Peyer's patch (tissue), 4 donors: ENCODE measurements at regions not wholly inside any gene's neighbourhood (a gene's known extent, or its start where the extent isn't known, plus 50 kb on each side); places are given as distances from the start of the nearest gene placed in this dataset.

Experiments
- POLR2A ChIP-seq, 2 donors: fragments of 450-650 bp; IDR thresholded peaks; one replicate each; pipeline ENCODE4 v1.5.1; 2017; ENCODE audit warnings: antibody characterized with exemption in 2 of 2, mild to moderate bottlenecking in 2 of 2, moderate library complexity in 2 of 2
- TF ChIP-seq, protein P1 (sequence below), 6 experiments: fragments of 450-650 bp in 4 of 6; fragments of 200-600 bp in 2 of 6; sonication (generic) in 1 of 6; IDR thresholded peaks; one replicate each; pipeline ENCODE4 v1.5.1; 2017 to 2019; ENCODE audit warnings: antibody characterized with exemption in 6 of 6, mild to moderate bottlenecking in 3 of 6, moderate library complexity in 1 of 6

DNA sequence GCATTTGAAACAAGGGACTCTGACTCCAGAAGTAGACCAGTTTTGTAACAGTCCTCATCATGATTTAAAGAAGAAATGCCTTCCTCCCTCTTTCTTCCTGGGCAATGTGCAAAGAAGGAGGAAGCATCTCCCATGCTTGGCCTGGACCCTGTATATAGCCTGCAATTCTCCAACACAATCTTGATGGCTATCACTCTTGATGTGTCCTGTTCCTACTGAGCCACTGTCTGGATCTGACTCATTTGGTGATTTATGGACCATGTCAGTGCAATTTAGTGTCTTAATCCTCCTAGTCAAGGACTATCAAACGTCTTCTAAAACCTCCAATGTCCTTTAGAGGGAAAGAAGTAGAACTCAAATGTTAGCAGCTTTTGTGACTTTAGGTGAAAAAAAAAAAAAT, 697.3 kb downstream of the TLR4 start:
- TF ChIP-seq, protein P1, sequence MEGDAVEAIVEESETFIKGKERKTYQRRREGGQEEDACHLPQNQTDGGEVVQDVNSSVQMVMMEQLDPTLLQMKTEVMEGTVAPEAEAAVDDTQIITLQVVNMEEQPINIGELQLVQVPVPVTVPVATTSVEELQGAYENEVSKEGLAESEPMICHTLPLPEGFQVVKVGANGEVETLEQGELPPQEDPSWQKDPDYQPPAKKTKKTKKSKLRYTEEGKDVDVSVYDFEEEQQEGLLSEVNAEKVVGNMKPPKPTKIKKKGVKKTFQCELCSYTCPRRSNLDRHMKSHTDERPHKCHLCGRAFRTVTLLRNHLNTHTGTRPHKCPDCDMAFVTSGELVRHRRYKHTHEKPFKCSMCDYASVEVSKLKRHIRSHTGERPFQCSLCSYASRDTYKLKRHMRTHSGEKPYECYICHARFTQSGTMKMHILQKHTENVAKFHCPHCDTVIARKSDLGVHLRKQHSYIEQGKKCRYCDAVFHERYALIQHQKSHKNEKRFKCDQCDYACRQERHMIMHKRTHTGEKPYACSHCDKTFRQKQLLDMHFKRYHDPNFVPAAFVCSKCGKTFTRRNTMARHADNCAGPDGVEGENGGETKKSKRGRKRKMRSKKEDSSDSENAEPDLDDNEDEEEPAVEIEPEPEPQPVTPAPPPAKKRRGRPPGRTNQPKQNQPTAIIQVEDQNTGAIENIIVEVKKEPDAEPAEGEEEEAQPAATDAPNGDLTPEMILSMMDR (IDR thresholded peaks at IDR 0.05): no peak
- TF ChIP-seq POLR2A (IDR thresholded peaks at IDR 0.05): no peak
